ENCODE measurements at regions not wholly inside any gene's neighbourhood (a gene's known extent, or its start where the extent isn't known, plus 50 kb on each side); places are given as distances from the start of the nearest gene placed in this dataset.
"Not testable (repeated sequence)": the region's sequence is repeated elsewhere in the genome, so short reads cannot be mapped to it uniquely, and the experiment has no call there.

GRCh38 chr5:166639151-166639550, 1652.3 kb upstream of the WWC1 start:
- Histone ChIP-seq H3K27ac (ENCODE audit: low read length) (no peak overlapping the region), H3K27me3 (ENCODE audit: insufficient read depth, low read depth, low read length) (no peaks in the 10 kb centered on the region), H4K20me1 (ENCODE audit: insufficient read depth) (no peaks in the 10 kb centered on the region), H2AFZ (ENCODE audit: low read depth, low read length) (no peak overlapping the region), H3K36me3 (ENCODE audit: insufficient read depth, low read length) (no peaks in the 10 kb centered on the region), H3K4me3 (ENCODE audit: low read length) (no peak overlapping the region), H3K79me2 (replicated peaks; ENCODE audit: insufficient read depth, low read length) (no peaks in the 10 kb centered on the region), H3K9me2 (ENCODE audit: insufficient read depth, low read length) (no peaks in the 10 kb centered on the region), H3F3A (ENCODE audit: insufficient read depth, low read length, poor library complexity, severe bottlenecking) (no peaks in the 10 kb centered on the region), H3K9ac (ENCODE audit: low read length) (no peak overlapping the region), H3K4me2 (ENCODE audit: low read length) (no peak overlapping the region), H3K9me3 (ENCODE audit: low read length) (no peaks in the 10 kb centered on the region)
- TF ChIP-seq EP300 (conservative IDR thresholded peaks at IDR 0.05; ENCODE audit: poor library complexity, severe bottlenecking) (no peak), REST (IDR thresholded peaks at IDR 0.05; ENCODE audit: borderline replicate concordance) (no peak), RAD21 (conservative IDR thresholded peaks at IDR 0.05) (no peak), MXI1 (conservative IDR thresholded peaks at IDR 0.05; ENCODE audit: poor library complexity, severe bottlenecking) (no peak), CTCF (IDR thresholded peaks at IDR 0.05; ENCODE audit: poor library complexity, severe bottlenecking) (no peak), EZH2 (IDR thresholded peaks at IDR 0.05; ENCODE audit: borderline replicate concordance, insufficient read depth, low read length, poor library complexity, severe bottlenecking) (no peak), TAF1 (IDR thresholded peaks at IDR 0.05; ENCODE audit: low read depth) (no peak), SMC3 (conservative IDR thresholded peaks at IDR 0.05; ENCODE audit: poor library complexity) (no peak), POLR2AphosphoS5 (IDR thresholded peaks at IDR 0.05) (no peak)

GRCh38 chr5:166640136-166640535, 1651.3 kb upstream of the WWC1 start:
- H3K4me2 ChIP-seq (ENCODE audit: low read length); H3K9ac ChIP-seq (ENCODE audit: low read length); H3F3A ChIP-seq (ENCODE audit: insufficient read depth, low read length, poor library complexity, severe bottlenecking); H3K27me3 ChIP-seq (ENCODE audit: insufficient read depth, low read depth, low read length); H3K27ac ChIP-seq (ENCODE audit: low read length); H3K4me3 ChIP-seq (ENCODE audit: low read length); H3K79me2 ChIP-seq (replicated peaks; ENCODE audit: insufficient read depth, low read length); H3K9me2 ChIP-seq (ENCODE audit: insufficient read depth, low read length); H2AFZ ChIP-seq (ENCODE audit: low read depth, low read length); H4K20me1 ChIP-seq (ENCODE audit: insufficient read depth); H3K36me3 ChIP-seq (ENCODE audit: insufficient read depth, low read length); H3K9me3 ChIP-seq (ENCODE audit: low read length): not testable (repeated sequence)

GRCh38 chr5:166648736-166649135, 1642.7 kb upstream of the WWC1 start:
- H3K79me2 ChIP-seq (replicated peaks; ENCODE audit: insufficient read depth, low read length): no peaks in the 10 kb centered on the region
- TF ChIP-seq CTCF (IDR thresholded peaks at IDR 0.05; ENCODE audit: poor library complexity, severe bottlenecking): no peak
- TF ChIP-seq TAF1 (IDR thresholded peaks at IDR 0.05; ENCODE audit: low read depth): no peak
- no peak for TF ChIP-seq EZH2 (IDR thresholded peaks at IDR 0.05; ENCODE audit: borderline replicate concordance, insufficient read depth, low read length, poor library complexity, severe bottlenecking)
- no peak for TF ChIP-seq RAD21 (conservative IDR thresholded peaks at IDR 0.05)
- no peak for TF ChIP-seq POLR2AphosphoS5 (IDR thresholded peaks at IDR 0.05)
- no peak for TF ChIP-seq EP300 (conservative IDR thresholded peaks at IDR 0.05; ENCODE audit: poor library complexity, severe bottlenecking)
- no peak for TF ChIP-seq REST (IDR thresholded peaks at IDR 0.05; ENCODE audit: borderline replicate concordance)
- no peak for TF ChIP-seq SMC3 (conservative IDR thresholded peaks at IDR 0.05; ENCODE audit: poor library complexity)
- TF ChIP-seq MXI1 (conservative IDR thresholded peaks at IDR 0.05; ENCODE audit: poor library complexity, severe bottlenecking): no peak
- no peak overlapping the region for H3K9ac ChIP-seq (ENCODE audit: low read length)
- H3K9me3 ChIP-seq (ENCODE audit: low read length): no peaks in the 10 kb centered on the region
- no peaks in the 10 kb centered on the region for H3K9me2 ChIP-seq (ENCODE audit: insufficient read depth, low read length)
- H4K20me1 ChIP-seq (ENCODE audit: insufficient read depth): no peaks in the 10 kb centered on the region
- no peaks in the 10 kb centered on the region for H3K27me3 ChIP-seq (ENCODE audit: insufficient read depth, low read depth, low read length)
- no peaks in the 10 kb centered on the region for H3K36me3 ChIP-seq (ENCODE audit: insufficient read depth, low read length)
- H3K4me3 ChIP-seq (ENCODE audit: low read length): no peak overlapping the region
- no peak overlapping the region for H3K27ac ChIP-seq (ENCODE audit: low read length)
- H3F3A ChIP-seq (ENCODE audit: insufficient read depth, low read length, poor library complexity, severe bottlenecking): no peaks in the 10 kb centered on the region
- no peak overlapping the region for H3K4me2 ChIP-seq (ENCODE audit: low read length)
- H2AFZ ChIP-seq (ENCODE audit: low read depth, low read length): no peak overlapping the region
